HG03139 (cell line): ENCODE measurements at regions not wholly inside any gene's neighbourhood (a gene's known extent, or its start where the extent isn't known, plus 50 kb on each side); places are given as distances from the start of the nearest gene placed in this dataset.

Experiments
- ATAC-seq: cut with Tn5 transposase; IDR thresholded peaks from one replicate; pipeline ENCODE4 v1.9.1; 2021; ENCODE audit not compliant: unreplicated experiment

GRCh38 chr1:90561103-90561783 is 155.9 kb downstream of the BARHL2 start:
- ATAC-seq, result no peak

- no peak for ATAC-seq
These were observed 158.2 kb downstream of the BARHL2 start for GRCh38 chr1:90558754-90559378.

- ATAC-seq, result no peak
These were observed 159.0 kb downstream of the BARHL2 start for GRCh38 chr1:90558126-90558525.

GRCh38 chr1:90557706-90558105 is 159.4 kb downstream of the BARHL2 start:
- ATAC-seq, result no peak

- no peak for ATAC-seq
These were observed 166.3 kb downstream of the BARHL2 start for GRCh38 chr1:90550626-90551406.

GRCh38 chr1:90544356-90544755 is 172.7 kb downstream of the BARHL2 start:
- ATAC-seq, result no peak

- no peak for ATAC-seq
These were observed 179.3 kb downstream of the BARHL2 start for GRCh38 chr1:90537606-90538362.

- no peak for ATAC-seq
These were observed 182.3 kb downstream of the BARHL2 start for GRCh38 chr1:90534663-90535295.

- ATAC-seq, result no peak
These were observed 183.0 kb downstream of the BARHL2 start for GRCh38 chr1:90534116-90534515.

- ATAC-seq, result no peak
These were observed 190.1 kb downstream of the BARHL2 start for GRCh38 chr1:90526954-90527353.

GRCh38 chr1:90522432-90522831 is 194.7 kb downstream of the BARHL2 start:
- ATAC-seq, result no peak

GRCh38 chr1:90513956-90514355 is 203.1 kb downstream of the BARHL2 start:
- no peak for ATAC-seq

GRCh38 chr1:90512441-90512840 is 204.7 kb downstream of the BARHL2 start:
- ATAC-seq, result no peak

GRCh38 chr1:90510143-90510542 is 207.0 kb downstream of the BARHL2 start:
- ATAC-seq, result no peak

GRCh38 chr1:90509225-90510048 is 207.7 kb downstream of the BARHL2 start:
- ATAC-seq, result no peak

- no peak for ATAC-seq
These were observed 208.5 kb downstream of the BARHL2 start for GRCh38 chr1:90508376-90509167.

- no peak for ATAC-seq
These were observed 209.9 kb downstream of the BARHL2 start for GRCh38 chr1:90507173-90507572.

GRCh38 chr1:90505806-90506205 is 211.3 kb downstream of the BARHL2 start:
- ATAC-seq, result no peak

GRCh38 chr1:90504509-90504908 is 212.6 kb downstream of the BARHL2 start:
- ATAC-seq, result no peak
